Middle frontal gyrus (tissue), 1 donor: ENCODE measurements at regions not wholly inside any gene's neighbourhood (a gene's known extent, or its start where the extent isn't known, plus 50 kb on each side); places are given as distances from the start of the nearest gene placed in this dataset.

Experiments used
- DNase-seq: peaks from one replicate; pipeline ENCODE4 v3.0.0-alpha.2; 2015; ENCODE audit warnings: low spot score; ENCODE audit errors: extremely low spot score

- no peak for DNase-seq
These were observed 374.8 kb upstream of the CDH4 start for GRCh38 chr20:60877071-60877857.

DNA sequence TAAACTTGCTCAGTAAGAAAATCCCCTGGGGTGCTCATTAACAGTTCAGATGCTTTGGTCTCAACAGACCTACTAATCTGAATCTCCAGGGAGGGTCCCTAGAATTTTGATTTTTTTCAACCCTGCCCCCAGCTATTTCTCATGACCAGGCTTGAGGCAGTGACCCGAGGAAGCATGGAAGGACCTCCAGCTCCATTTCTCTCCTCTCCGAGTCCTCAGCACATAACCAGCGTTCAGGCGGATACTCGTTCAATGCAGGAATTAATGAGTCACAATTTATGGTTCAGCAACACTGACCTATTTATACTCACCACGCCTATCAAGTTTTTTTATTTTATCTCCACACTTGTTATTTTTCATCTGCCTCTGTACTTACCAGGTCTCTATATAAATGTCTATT is 369.2 kb upstream of the CDH4 start:
- DNase-seq: no peak

- no peak for DNase-seq
These were observed 368.6 kb upstream of the CDH4 start for GRCh38 chr20:60883496-60883895.

- no peak for DNase-seq
These were observed 367.8 kb upstream of the CDH4 start for GRCh38 chr20:60884277-60884676.

DNA sequence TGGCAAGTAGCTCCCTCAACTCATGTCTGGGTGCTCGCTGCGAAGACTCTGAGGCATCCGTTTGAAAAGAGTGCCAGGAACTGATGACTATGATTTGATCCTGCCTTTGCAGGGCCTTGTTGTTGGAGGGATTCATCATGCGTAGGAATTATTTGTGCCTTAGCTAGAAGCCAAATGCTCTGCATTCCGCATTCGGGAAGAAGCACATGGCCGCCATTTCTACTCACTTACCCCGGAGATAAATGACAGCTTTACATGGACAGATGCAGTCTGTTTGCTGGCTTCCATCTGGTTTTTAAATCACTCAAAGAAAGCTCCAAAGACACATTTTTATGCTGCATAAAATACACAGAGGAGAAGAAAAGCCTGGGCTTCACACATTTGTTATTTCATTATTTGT is 363.3 kb upstream of the CDH4 start:
- DNase-seq: no peak

DNA sequence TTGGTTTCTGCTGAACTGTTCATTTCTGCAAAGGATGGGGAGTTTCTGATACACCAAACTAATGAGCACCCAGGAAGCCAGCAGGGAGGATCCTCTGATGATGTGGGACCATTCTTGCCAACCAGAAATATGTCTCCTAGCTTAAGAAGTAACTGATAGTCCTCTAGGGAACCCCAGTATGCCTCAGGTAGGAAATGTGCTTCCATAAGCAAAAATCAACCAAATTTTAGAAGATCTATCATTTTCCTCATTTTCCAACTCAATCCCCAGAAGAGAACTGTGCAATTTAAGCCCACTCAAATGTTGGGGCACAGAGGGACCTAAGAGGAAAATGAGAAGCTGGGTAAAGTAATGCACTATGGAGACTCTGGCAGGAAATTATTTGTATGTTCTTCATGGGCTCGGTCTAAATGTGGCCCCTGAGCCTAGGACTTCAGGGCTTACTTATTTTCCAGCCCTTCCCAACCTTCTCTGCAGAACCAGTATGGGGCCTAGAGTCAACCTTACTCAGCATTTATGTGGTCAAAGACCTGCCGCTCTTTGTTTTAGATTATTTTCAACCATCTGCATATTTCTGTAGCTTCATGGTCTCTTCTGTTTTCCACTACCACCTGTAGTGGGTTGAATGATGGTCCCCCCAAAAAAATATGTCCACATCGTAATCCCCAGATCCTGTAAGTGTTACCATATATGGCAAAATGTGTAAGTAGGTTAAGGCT is 359.8 kb upstream of the CDH4 start:
- no peak for DNase-seq

DNA sequence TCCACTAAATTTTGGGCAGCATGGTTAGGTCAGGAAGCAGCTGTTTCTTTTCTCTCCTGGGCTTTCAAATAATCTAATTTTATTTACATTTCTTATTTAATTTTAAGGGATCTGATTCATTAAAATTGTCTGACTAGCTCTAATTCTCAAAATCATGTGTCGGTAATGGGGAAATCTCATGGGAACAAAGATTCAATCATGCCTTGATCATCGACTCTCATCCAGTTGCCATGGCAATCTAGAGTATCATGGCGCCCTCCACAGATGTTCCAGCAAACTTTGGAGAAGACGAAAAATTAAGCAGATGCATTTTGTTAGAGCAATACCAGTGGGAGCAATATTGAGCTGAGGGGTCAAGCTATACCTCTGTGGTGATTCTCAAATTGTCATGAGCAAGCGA is 358.0 kb upstream of the CDH4 start:
- DNase-seq: no peak

GRCh38 chr20:60895363-60896079 is 356.5 kb upstream of the CDH4 start:
- no peak for DNase-seq

- DNase-seq: no peak
These were observed 354.1 kb upstream of the CDH4 start for GRCh38 chr20:60897976-60898375.

DNA sequence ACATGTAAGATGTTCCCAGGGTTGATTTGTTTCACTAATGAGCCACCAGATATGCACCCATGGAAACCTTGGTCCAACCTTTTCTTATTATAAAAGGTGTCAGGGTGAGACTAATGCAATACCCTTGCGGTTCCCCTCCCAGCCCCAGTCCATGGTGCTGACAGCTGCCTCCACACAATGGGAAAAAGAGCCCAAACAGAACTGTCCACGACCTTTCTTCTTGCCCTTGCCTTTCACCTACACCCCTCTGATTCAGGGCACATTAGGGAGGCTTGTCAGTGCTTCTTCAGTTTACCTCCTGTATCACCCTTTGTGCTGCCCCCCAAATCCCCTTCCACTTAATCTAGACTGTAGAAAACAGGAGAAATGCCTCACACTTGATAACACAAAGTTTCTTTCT is 352.7 kb upstream of the CDH4 start:
- DNase-seq: no peak

DNA sequence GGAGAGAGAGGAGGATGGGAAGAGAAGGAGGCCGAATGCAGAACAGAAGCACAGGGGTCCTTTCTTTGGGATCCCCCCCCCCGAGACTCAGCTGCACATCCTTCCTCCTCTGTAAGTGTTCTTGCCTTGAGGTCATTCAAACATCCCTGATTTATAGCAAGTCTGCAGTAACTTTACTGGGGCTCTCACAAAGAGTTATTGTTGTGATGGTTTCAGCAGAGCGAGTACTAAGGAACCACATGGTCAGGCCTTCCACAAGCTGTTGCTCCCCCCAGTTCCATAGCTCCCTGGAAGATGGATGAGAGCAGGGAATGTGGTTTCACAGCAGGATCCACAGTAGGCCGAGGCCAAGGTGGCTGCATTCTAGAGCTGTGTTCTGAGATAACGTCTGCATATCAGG is 351.4 kb upstream of the CDH4 start:
- DNase-seq: no peak

- no peak for DNase-seq
These were observed 350.2 kb upstream of the CDH4 start for GRCh38 chr20:60901831-60902230.

- no peak for DNase-seq
These were observed 348.6 kb upstream of the CDH4 start for GRCh38 chr20:60903325-60903971.

GRCh38 chr20:60904730-60905129 is 347.3 kb upstream of the CDH4 start:
- no peak for DNase-seq

DNA sequence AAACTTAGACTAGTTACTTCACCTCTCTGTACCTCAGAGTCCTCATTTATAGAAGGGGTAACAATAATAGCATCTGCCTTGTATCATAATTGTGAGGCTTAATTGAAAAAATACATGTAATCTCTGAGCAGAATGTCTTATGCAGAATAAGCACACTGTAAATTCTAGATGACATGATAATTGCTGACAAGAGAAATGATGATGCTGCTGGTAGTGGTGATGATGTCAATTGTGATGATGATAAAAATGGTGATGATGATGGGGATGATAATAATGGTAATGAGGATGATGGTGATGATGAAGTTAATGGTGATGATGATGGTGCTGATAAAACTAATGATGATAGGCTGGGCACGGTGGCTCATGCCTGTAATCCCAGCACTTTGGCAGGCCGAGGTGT is 346.1 kb upstream of the CDH4 start:
- DNase-seq: no peak

GRCh38 chr20:60906555-60906954 is 345.5 kb upstream of the CDH4 start:
- DNase-seq: no peak

DNA sequence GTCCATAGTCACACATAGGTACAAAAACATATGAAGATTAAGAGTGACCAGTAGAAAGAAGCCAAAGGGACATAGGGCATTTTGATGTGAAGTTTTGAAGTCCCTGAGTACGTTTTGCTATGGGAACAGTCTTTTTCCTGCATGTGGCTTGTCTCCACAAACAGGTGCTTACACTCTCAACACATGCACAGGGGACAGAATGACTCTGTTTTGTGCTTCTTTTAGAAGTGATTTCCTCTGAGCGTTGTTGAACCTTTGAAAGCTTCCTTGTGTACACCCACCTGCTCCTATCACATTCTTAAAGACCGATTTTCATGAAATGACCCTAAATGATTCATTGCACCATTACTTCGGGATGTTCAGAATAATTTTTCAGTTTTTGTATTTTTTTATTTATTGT is 338.8 kb upstream of the CDH4 start:
- no peak for DNase-seq

GRCh38 chr20:60921022-60921622 is 330.9 kb upstream of the CDH4 start:
- no peak for DNase-seq

GRCh38 chr20:60926831-60927230 is 325.2 kb upstream of the CDH4 start:
- no peak for DNase-seq

- no peak for DNase-seq
These were observed 323.7 kb upstream of the CDH4 start for GRCh38 chr20:60928341-60928740.

- DNase-seq: no peak
These were observed 321.9 kb upstream of the CDH4 start for GRCh38 chr20:60930023-60930790.
